ENCODE measurements at regions not wholly inside any gene's neighbourhood (a gene's known extent, or its start where the extent isn't known, plus 50 kb on each side); places are given as distances from the start of the nearest gene placed in this dataset.

DNA sequence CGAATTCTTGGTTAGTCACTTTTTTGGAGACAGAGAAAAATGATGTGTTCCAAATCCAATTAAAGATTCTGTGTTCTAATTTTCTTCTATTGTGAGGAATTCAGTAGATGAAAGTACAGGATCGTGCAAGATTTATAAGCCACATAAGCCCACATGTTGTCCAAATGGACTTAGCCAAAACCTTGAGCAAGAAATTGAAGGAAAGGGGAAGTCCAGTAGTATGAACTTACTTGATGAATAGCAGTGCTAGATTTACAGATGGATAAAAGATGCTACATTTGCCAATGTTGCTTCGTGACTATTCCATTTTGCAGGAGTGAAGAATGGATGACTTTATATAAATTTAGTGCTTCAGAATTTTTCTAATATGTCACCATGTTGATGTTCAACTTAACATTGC is 120.0 kb upstream of the ATP11B start:
- TF ChIP-seq, protein P1, sequence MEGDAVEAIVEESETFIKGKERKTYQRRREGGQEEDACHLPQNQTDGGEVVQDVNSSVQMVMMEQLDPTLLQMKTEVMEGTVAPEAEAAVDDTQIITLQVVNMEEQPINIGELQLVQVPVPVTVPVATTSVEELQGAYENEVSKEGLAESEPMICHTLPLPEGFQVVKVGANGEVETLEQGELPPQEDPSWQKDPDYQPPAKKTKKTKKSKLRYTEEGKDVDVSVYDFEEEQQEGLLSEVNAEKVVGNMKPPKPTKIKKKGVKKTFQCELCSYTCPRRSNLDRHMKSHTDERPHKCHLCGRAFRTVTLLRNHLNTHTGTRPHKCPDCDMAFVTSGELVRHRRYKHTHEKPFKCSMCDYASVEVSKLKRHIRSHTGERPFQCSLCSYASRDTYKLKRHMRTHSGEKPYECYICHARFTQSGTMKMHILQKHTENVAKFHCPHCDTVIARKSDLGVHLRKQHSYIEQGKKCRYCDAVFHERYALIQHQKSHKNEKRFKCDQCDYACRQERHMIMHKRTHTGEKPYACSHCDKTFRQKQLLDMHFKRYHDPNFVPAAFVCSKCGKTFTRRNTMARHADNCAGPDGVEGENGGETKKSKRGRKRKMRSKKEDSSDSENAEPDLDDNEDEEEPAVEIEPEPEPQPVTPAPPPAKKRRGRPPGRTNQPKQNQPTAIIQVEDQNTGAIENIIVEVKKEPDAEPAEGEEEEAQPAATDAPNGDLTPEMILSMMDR (IDR thresholded peaks at IDR 0.05) = no peak
- no peak for TF ChIP-seq POLR2A (IDR thresholded peaks at IDR 0.05)

Measured in uterus (tissue), 2 donors.